NCI-H2227 (cell line): ENCODE measurements at regions not wholly inside any gene's neighbourhood (a gene's known extent, or its start where the extent isn't known, plus 50 kb on each side); places are given as distances from the start of the nearest gene placed in this dataset.

Source experiments
- DNase-seq: peaks from one replicate; lab custom pipeline; 2025; ENCODE audit not compliant: unreplicated experiment; lab: John Stamatoyannopoulos, UW

DNA sequence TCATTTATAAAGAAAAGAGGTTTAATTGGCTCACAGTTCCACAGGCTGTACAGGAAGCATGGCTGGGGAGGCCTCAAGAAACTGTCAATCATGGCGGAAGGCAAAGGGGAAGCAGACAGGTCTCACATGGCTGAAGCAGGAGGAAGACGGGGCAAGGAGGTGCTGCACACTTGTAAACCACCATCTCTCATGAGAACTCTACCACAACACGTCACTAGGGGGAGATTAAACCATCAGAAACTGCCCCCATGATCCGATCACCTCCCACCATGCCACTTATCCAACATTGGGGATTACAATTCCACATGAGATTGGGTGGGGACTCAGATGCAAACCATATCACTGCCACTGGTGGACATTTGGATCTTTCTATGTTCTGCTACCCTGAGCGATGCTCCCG, 351.4 kb downstream of the NPHP4 start:
- DNase-seq = no peak

DNA sequence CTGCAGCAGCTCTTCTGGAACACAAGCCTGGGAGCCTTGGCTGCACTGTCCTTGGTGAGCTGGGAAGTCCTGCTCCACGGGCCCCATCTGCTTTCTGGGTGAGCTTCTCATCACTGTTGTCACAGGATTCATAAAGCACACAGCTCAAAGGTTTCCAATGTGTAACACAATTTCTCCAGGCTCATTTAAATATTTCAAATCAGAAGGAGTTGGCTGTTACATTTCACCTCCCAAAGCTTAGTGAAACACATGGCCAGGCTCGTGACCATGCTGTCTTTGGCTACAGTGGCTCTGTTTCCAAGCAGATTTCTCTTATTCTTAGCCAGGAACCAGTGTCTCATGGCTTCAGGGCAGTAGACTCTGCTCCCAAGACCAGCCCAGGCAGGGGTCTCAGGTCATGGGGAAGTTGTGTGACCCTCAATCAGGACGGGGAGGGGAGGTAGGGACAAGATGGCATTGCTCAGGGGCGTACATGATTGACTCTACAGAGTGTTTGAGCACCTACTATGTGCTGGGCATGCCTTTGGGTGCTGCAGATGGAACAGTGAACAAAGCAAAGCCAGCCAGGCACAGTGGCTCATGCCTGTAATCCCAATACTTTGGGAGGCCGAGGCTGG, 353.0 kb downstream of the NPHP4 start:
- DNase-seq = no peak

DNA sequence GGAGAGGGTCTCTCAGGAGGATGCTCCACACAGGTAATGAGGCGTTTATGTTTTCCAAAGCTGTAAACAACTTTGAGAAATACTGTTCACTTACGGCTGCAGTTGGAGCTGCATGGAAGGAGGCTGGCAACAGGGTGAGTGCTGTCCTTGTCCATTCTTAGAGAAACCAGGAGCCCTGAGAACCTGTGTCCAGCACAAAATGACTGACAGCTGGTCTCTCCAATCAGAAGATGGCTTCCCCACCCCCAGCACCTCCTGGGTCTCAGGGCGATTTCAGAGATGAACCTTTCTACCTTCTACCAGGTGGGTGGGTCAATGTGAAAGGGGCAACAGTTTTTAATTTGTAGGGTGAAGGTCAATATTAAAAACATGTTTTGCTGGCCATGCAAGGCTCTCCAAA, 353.6 kb downstream of the NPHP4 start:
- no peak for DNase-seq

DNA sequence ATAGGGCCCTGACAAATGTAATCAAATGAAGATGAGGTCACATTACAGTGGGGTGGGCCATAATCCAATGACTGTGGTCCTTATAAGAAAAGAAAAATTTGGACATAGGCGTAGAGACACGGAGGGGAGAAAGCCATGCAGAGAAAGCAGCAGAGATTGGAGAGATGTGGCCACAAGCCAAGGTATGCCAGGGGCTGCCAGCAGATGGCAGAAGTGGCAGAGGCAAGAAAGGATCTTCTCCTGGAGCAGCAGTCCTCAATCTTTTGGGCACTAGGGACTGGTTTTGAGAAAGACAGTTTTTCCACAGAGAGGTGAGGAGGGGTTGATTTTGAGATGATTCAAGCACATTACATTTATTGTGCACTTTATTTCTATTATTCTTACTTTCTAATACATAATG, 355.1 kb downstream of the NPHP4 start:
- no peak for DNase-seq

DNA sequence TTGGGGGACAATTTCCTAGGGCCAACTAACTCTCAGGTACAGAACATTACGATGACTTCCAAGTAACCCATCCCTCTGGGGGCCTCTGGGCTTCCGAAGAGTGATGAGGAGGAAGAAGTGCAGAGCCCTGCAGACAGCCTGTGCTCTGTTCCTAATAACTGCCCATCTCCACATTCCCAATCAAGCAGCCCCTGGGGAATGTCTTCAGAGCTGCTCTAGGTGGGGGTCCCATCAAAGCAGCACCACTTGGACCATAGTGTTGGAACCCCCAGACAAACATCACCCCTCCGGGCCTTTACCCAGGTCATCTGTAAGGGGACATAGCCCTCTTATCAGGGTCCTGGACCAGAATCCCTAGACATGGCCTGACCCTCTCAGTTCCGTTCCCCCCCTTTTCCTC, 357.3 kb downstream of the NPHP4 start:
- no peak for DNase-seq

DNA sequence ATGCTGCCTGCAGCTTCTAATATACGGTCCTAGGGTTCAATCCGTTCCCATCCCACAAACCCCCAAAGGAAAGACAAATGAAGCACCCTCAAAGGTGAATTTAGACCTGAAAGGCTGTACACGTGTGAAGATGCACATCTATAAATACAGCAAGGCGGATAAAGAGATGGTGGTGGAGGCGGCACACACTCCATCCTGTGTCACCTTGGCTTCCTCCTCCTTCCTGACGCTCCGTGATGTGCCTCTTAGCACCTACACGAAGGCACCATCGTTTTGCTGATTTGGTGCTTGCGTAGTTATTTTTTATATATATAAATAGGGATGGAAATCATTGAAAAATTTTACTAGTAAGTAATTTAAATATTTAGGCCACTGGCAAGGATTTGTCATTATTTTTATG, 359.4 kb downstream of the NPHP4 start:
- no peak for DNase-seq

DNA sequence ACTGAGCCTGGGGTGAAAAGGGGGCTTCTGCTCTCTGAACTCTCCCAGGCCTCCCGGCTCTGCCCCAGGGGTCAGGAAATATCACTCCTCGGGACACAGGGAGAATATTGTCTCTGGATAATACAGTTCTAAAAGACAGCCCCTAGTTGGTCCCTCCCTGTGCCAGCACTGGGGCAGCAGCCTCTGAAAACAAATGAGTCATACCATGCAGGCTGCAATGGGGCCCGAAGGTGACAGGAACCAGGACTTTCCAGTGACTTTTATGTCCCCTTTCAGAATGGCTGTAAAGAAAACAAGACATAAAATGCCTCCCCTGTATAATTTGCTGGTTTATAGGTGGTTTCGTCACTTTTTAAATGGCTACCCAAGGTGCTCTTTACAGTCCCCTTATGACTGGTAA, 360.0 kb downstream of the NPHP4 start:
- no peak for DNase-seq

DNA sequence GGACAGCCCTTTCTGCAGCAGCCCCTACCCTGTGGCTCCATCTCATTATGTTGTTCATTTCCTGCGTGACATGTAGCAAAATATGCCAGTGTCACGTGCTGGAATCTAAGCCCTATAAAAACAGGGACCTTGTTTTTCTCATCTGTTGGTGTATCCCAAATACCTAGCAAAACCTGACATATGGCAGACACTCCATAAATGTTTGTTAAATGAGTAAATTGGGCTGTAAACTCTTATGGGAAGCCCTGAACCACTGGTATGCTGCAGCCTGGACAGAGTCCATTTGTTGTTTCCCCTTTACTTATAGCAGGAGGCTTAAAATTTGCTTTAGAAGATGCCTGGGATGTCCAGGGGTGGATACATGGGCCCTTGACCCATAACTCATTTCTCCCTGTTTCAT, 363.8 kb downstream of the NPHP4 start:
- no peak for DNase-seq

DNA sequence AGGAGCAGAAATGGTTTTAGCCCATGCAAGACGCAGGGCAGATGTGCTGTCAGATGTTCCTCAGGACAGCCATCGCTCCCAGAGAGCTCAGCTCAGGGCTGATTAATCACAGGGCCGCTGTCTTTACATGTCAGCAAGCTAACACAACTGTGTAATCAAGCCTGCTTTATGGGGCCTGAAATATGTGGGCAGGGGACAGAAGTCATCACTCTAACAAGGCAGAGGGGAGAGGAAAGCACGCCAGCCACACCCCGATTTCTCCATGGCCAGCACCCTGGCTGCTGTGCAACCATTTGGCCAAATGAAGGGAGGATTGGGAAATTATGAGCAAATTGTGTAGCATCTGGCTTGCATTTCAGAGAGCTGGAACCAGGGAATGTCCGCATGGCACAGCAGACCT, 368.8 kb downstream of the NPHP4 start:
- DNase-seq = no peak

DNA sequence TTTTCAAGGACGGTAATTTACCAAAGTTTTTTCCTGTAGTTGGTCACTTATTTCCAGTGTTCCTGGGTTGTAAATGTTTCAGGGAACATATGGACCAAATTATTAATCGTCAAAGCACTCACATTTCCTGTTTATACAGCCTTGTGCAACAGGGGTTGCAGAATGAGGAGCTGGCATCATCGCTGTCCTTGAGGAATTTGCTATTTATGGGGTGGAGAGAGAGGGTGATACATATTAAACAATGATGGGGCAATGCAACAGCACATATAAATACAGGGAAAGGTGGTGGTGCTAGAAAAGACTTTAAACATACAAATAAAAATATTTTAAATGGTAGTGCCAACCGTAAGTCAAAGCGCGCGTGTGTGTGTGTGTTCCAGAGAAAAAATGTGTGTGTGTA, 369.8 kb downstream of the NPHP4 start:
- no peak for DNase-seq

DNA sequence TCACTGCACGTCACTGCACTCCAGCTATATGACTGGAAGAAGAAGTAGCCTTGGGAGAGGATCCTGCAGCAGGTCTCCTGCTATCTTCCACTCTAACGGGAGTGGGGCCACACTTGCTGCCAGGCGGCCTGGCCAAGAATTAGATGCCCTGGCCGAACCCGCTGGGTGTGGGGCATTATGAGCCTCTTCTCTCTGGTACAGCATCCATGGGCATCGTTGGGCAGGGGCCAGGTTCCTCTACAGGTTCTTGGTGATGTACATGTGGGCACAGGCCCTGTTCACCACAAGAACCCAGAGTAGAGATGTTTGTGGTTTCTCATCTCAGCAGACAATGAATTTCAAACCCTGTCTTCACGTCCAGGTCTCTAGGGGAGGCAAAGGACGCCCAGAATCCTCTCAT, 370.5 kb downstream of the NPHP4 start:
- no peak for DNase-seq

DNA sequence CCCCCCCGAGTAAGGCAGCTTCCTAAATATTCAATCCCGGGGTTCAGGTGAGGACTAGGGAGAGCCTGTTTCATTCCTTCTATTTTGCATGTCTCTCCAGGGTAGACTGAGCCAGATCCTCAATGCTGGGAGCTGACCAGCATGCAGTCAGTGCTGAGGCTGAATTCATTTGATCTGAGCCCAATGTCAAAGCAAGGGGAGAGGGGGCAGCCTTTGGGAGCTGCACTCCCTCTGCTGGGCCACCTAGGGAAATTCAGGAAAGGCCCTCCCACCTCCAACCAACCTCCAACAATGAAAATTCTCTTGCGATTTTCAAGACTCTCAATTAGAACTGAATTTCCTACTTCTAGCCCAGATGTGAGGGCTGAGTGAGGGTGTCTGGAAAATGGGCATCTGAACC, 371.2 kb downstream of the NPHP4 start:
- DNase-seq = no peak

DNA sequence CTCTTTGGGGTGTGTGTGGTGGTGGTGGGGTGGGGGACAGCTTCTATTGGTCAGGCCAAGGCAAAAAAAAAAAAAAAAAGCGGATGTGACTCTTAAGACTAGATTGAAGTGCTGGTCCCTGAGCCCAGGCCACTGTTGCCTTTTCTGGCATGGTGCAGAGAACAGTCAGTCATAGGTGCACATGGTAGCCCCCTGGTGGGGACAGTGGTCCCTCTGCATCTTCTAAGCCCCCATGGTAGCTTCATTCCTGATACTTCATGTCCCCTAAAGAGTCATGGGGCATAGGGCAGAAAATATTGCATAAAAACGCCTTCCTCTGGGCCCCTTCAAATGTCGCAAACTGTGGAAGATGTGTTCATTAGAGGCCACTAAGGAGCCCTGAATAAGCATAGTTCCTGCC, 371.8 kb downstream of the NPHP4 start:
- DNase-seq = no peak

DNA sequence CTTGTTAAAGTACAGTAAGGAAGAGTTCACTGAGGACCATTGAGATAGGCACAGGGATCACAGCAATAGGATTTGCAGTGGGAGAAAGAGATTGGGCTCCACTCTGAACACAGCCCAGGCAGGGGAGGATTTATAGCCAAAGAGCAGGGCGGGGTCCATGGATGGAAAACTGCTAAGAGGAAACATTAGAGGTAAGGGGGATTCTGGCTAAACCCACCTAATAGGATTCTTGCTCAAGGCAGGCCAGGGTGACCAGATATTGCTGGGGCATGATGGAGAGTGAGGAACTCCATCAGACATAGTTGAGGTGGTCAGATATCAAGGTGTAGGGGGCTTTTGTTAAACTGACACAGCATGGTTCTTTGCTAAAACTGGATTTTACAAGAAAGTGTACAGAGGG, 372.8 kb downstream of the NPHP4 start:
- DNase-seq = no peak

DNA sequence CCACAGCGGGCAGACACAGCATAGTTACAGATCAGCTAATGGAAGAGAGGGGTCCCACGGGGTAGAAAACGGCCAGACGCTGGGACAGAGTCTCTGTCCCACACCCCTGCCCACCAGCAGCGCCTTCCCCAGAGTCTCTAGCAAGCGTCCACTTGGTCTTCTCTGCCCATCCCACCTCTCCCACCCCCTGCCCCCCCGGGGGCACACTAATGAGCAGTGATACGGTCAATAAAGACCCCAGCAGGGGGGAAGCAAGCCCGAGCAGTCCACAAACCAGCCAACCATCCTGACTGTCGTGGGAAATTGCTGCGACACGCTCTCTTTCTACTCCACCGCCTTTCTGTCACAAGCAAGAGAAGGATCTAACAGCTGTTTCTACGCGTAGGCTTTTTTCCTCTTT, 374.7 kb downstream of the NPHP4 start:
- DNase-seq = no peak

DNA sequence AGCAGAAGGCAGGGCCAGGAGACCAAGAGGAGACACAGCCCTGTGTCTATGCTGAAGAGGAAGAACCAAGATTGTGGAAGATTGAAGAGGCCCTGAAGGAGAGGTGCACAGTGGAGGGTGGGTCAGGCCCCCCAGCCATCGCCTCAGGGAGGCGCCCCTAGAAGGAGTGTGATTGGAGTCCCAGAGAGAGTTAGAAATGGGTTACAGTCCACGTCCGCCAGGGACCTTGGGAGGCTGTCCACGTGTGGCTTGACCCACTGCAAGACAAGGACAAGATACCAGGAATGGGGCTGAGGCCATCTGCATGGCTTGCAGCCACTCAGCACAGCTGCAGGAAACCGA, 375.1 kb downstream of the NPHP4 start:
- no peak for DNase-seq

DNA sequence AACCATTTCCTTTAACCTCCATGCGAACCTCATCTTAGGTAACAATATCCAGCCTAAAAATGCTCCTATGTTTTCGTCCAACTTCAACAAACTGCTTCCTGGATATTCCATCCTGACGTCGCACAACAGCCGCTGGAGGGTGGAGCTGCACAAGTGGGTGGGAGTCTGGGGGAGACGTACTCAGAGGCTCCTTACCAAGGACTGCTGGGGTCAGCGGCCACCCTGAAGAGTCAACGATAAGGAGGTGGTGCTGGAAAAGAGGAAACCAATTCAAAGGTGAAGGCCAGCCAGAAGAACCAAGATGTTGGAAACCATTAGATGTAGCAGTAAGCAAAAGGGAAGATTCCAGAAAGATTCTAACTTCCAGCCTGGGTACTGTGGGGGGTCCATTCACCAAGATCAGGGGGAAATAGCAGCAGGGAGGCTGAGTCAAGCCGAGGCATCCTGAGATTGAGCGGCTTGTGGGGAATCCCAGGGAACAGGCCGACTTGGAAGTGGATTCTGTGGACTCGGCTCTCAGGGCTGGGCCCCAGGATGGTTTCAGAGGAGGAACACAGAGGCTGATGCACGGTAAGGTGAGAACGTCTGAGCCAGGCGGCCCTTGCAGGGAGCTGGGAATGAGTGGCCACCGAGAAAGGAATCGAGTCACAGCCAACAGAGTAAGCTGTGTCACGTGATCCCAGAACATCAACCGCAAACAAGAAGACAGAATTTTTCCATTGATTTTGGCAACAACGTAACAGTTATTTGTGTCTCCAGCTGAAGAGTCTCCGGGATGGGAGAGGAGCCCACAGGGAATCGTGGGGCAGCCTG, 375.7 kb downstream of the NPHP4 start:
- DNase-seq = no peak

DNA sequence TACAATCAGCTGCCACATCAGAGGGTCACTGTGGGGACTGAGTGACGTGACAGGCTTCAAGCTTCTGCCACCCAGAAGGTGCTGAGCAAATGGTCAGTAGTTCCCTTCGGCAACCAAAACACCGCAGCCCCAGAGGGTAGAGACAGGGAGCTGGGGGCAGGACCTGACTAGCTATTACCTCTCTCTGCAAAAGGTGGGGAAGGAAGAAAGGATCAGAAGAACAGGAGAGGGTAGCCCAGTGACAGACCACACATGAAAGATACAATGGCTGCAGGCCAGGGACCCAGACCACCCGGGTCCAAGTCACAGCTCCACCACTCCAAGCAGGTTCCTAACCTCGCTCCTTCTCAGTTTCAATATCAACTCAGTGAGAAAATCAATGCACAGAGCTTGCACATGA, 377.1 kb downstream of the NPHP4 start:
- DNase-seq = no peak

DNA sequence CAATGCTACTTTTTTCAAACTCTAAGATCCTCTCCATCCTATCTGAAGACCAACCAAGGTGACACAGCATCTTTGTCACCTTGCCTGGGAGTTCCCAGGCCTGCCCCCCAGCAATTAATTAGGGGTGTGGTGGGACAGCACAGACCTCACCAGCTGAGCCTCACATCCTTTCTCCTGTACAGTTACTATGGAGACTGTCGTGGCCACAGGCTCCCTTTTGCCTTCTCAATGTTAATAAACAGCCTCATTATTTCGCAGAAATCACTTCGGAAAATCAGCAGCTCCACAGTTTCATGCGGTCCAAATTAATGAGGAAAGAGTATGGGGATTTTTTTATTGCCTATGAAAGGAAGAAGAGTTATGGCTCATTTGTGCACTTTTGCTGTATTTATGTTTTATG, 378.3 kb downstream of the NPHP4 start:
- no peak for DNase-seq

DNA sequence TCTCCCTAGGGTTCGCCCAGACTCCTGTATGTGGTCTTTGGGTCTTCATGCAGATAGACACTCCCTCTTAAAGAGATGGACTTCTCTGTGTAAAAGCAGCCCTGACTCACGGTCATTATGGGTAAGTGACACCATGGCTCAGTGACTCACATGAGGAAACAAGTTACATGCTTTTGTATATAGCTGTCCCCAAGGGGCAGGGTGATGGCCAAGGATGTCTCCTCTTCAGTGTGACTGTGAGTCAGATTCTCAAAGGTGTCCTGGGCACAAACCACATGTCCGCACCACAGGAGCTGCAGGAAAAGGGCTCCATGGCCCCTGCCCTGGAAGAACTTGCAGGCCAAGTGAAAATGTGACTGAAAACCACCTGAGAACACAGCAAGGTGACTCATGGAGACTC, 380.4 kb downstream of the NPHP4 start:
- DNase-seq = no peak

DNA sequence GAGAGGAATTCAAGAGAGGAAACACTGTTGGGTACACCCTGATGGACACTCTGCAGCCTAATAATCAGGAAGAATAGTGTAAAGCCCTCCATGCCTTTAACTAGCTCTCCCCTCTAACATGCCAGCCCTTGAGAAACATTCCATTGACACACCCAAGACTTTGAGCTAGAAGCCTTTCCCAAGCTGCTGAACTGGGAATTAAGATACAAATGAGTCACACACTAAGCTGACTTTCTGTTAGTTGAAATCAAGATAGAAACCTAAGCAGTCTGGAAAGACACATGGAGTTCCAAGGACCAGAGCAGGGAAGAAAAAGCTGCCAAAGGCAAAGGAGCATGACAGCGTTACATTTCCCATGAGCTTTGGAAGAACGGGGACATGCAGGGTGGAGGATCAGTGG, 380.8 kb downstream of the NPHP4 start:
- no peak for DNase-seq

DNA sequence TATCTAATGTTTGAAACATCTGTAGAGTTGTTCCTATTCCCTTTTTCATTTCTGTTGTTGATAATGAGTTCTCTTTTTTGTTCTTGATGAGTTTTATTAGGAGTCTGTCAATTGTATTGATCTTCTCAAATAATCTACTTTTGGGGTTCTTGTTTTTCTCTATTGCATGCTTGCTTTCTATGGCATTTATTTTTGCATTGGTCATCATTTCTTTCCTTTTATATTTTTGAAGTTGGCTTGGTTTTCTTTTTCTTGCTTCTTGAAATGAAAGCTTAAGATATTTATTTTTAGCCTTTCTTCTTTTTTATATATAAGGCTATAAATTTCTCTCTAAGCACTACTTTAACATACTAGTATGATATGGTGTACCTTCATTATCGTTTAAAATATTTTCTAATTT, 381.8 kb downstream of the NPHP4 start:
- no peak for DNase-seq
